ENCODE measurements at regions not wholly inside any gene's neighbourhood (a gene's known extent, or its start where the extent isn't known, plus 50 kb on each side); places are given as distances from the start of the nearest gene placed in this dataset.

- Mint-ChIP-seq H3K27ac (ENCODE audit: unreplicated experiment) (no peak overlapping the region), H3K4me3 (ENCODE audit: low read depth, unreplicated experiment) (no peak overlapping the region), H3K36me3 (ENCODE audit: insufficient read depth, unreplicated experiment) (no peaks in the 10 kb centered on the region), H3K9me3 (ENCODE audit: low read depth, unreplicated experiment) (no peaks in the 10 kb centered on the region), H3K27me3 (ENCODE audit: unreplicated experiment) (peaks cover 96% of the 10 kb centered on the region), H3K4me1 (ENCODE audit: low read depth, unreplicated experiment) (no peaks in the 10 kb centered on the region)
- intact Hi-C loops (cut with micrococcal nuclease; ENCODE audit: unreplicated experiment): no loop called here
- BruUV-seq (replicated peaks): no TSS peak
- CTCF ChIA-PET: interaction anchor here (0.7 to 2.9 kb wide), 3 partner anchors 207 to 374 kb away, joined by 3 to 19 read pairs (median 10); no protein-coding TSS in a partner anchor
- no peak for DNase-seq
- TF ChIP-seq CTCF (IDR thresholded peaks at IDR 0.05; ENCODE audit: unreplicated experiment): no peak
Observed at GRCh38 chr20:40738976-40739375, 49.9 kb upstream of the MAFB start.

GRCh38 chr20:40739841-40740240, 50.8 kb upstream of the MAFB start:
- no peak overlapping the region for H3K27ac Mint-ChIP-seq (ENCODE audit: unreplicated experiment)
- peaks cover 100% of the 10 kb centered on the region for H3K27me3 Mint-ChIP-seq (ENCODE audit: unreplicated experiment)
- H3K9me3 Mint-ChIP-seq (ENCODE audit: low read depth, unreplicated experiment): no peaks in the 10 kb centered on the region
- no TSS peak for BruUV-seq (replicated peaks)
- no peak overlapping the region for H3K4me3 Mint-ChIP-seq (ENCODE audit: low read depth, unreplicated experiment)
- no peaks in the 10 kb centered on the region for H3K4me1 Mint-ChIP-seq (ENCODE audit: low read depth, unreplicated experiment)
- no peak for TF ChIP-seq CTCF (IDR thresholded peaks at IDR 0.05; ENCODE audit: unreplicated experiment)
- CTCF ChIA-PET: interaction anchor here (2.9 kb wide), 1 partner anchor 206 kb away, joined by 19 read pairs; no protein-coding TSS in a partner anchor
- no peaks in the 10 kb centered on the region for H3K36me3 Mint-ChIP-seq (ENCODE audit: insufficient read depth, unreplicated experiment)
- intact Hi-C loops (cut with micrococcal nuclease; ENCODE audit: unreplicated experiment): loop anchor here (2.0 to 5.0 kb wide), 2 partner anchors 207 to 223 kb away; no protein-coding TSS in a partner anchor
- no peak for DNase-seq

- Mint-ChIP-seq H3K36me3 (ENCODE audit: insufficient read depth, unreplicated experiment) (no peaks in the 10 kb centered on the region), H3K4me1 (ENCODE audit: low read depth, unreplicated experiment) (no peaks in the 10 kb centered on the region), H3K27me3 (ENCODE audit: unreplicated experiment) (peaks cover 100% of the 10 kb centered on the region), H3K9me3 (ENCODE audit: low read depth, unreplicated experiment) (no peaks in the 10 kb centered on the region), H3K4me3 (ENCODE audit: low read depth, unreplicated experiment) (no peak overlapping the region), H3K27ac (ENCODE audit: unreplicated experiment) (no peak overlapping the region)
- no TSS peak for BruUV-seq (replicated peaks)
- DNase-seq: peak; percentile 73
- intact Hi-C loops (cut with micrococcal nuclease; ENCODE audit: unreplicated experiment): loop anchor here (2.0 to 5.0 kb wide), 2 partner anchors 206 to 221 kb away; no protein-coding TSS in a partner anchor
- peak; percentile 65 for TF ChIP-seq CTCF (IDR thresholded peaks at IDR 0.05; ENCODE audit: unreplicated experiment)
- CTCF ChIA-PET: interaction anchor here (0.5 to 2.9 kb wide), 9 partner anchors 11 to 516 kb away, joined by 3 to 23 read pairs (median 3); no protein-coding TSS in a partner anchor
Observed at GRCh38 chr20:40741507-40742106, 52.6 kb upstream of the MAFB start.

GRCh38 chr20:40743141-40743775, 54.2 kb upstream of the MAFB start:
- Mint-ChIP-seq H3K9me3 (ENCODE audit: low read depth, unreplicated experiment) (no peaks in the 10 kb centered on the region), H3K36me3 (ENCODE audit: insufficient read depth, unreplicated experiment) (no peaks in the 10 kb centered on the region), H3K4me1 (ENCODE audit: low read depth, unreplicated experiment) (no peaks in the 10 kb centered on the region), H3K27me3 (ENCODE audit: unreplicated experiment) (peaks cover 100% of the 10 kb centered on the region), H3K27ac (ENCODE audit: unreplicated experiment) (no peak overlapping the region), H3K4me3 (ENCODE audit: low read depth, unreplicated experiment) (no peak overlapping the region)
- TF ChIP-seq CTCF (IDR thresholded peaks at IDR 0.05; ENCODE audit: unreplicated experiment): no peak
- BruUV-seq (replicated peaks): no TSS peak
- intact Hi-C loops (cut with micrococcal nuclease; ENCODE audit: unreplicated experiment): loop anchor here (5.0 kb wide), 1 partner anchor 204 kb away; no protein-coding TSS in a partner anchor
- CTCF ChIA-PET: interaction anchor here (0.5 to 2.6 kb wide), 6 partner anchors 11 to 597 kb away, joined by 3 to 23 read pairs (median 4); partner anchors contain the start of gene LPIN3
- no peak for DNase-seq

Data from Calu3 (cell line).